H1 (cell line): ENCODE measurements at regions not wholly inside any gene's neighbourhood (a gene's known extent, or its start where the extent isn't known, plus 50 kb on each side); places are given as distances from the start of the nearest gene placed in this dataset.

Experiments used
- CTCF ChIA-PET: fragments of 300-600 bp; sonication (Branson Sonifier 250); formaldehyde crosslinking; loops from one replicate; lab custom pipeline; 2021; ENCODE audit not compliant: partially characterized antibody; lab: Charles Lee
- POLR2A ChIA-PET: fragments of 300-600 bp; sonication (Branson Sonifier 250); formaldehyde crosslinking; loops from one replicate; lab custom pipeline; 2021; ENCODE audit warnings: inconsistent platforms; ENCODE audit not compliant: partially characterized antibody; lab: Charles Lee
- DNase-seq, 2 experiments: peaks; one replicate each; pipeline versions ENCODE4 v3.0.0 to v3.0.0-alpha.2; 2010 to 2022; ENCODE audit warnings: low spot score in 2 of 2, low read depth in 1 of 2, mixed read lengths in 1 of 2
- FAIRE-seq: peaks from 2 replicates; lab custom pipeline; 2011; peaks lifted over from hg19 to GRCh38; lab: Jason Lieb, UNC
- H2AFZ ChIP-seq: 2 replicates; pipeline ENCODE4 v1.8.1; 2012; ENCODE audit warnings: low read length, inconsistent platforms
- H2AK5ac ChIP-seq: 2 replicates; pipeline ENCODE4 v1.6.1; 2013; ENCODE audit warnings: low read depth, low read length
- H2BK120ac ChIP-seq: replicated peaks from 2 replicates; pipeline ENCODE3; 2013; ENCODE audit warnings: low read depth, low read length, inconsistent platforms
- H2BK12ac ChIP-seq: 2 replicates; pipeline ENCODE4 v1.6.1; 2013; ENCODE audit warnings: low read depth, low read length
- H2BK15ac ChIP-seq: 2 replicates; pipeline ENCODE4 v1.6.1; 2013; ENCODE audit warnings: low read length
- H2BK20ac ChIP-seq: 2 replicates; pipeline ENCODE4 v1.6.1; 2013; ENCODE audit warnings: low read length
- H2BK5ac ChIP-seq: 2 replicates; pipeline ENCODE4 v1.6.1; 2013; ENCODE audit warnings: low read depth, low read length
- H3K14ac ChIP-seq: 2 replicates; pipeline ENCODE4 v1.6.1; 2013; ENCODE audit warnings: inconsistent platforms; ENCODE audit not compliant: insufficient read length
- H3K18ac ChIP-seq: 2 replicates; pipeline ENCODE4 v1.6.1; 2013; ENCODE audit warnings: low read length; ENCODE audit errors: extremely low read depth
- H3K23ac ChIP-seq: 2 replicates; pipeline ENCODE4 v1.6.1; 2013; ENCODE audit warnings: inconsistent platforms; ENCODE audit not compliant: insufficient read length
- H3K23me2 ChIP-seq: 2 replicates; pipeline ENCODE4 v1.6.1; 2013; ENCODE audit warnings: low read depth, low read length
- H3K27ac ChIP-seq: 2 replicates; pipeline ENCODE4 v1.6.1; 2011; ENCODE audit warnings: low read depth, low read length, inconsistent platforms
- H3K27me3 ChIP-seq, 4 experiments: replicated peaks in 1 of 4; 1 replicate in 1 of 4; 2 replicates in 3 of 4; pipeline versions ENCODE4 v1.6.1 to v1.8.1; 2011 to 2013; ENCODE audit warnings: low read length in 3 of 4, mild to moderate bottlenecking in 3 of 4, inconsistent platforms in 2 of 4, mixed read lengths in 2 of 4, moderate library complexity in 1 of 4; ENCODE audit not compliant: control insufficient read depth in 3 of 4, insufficient read depth in 3 of 4; ENCODE audit errors: extremely low read depth in 1 of 4
- H3K36me3 ChIP-seq, 4 experiments: 2 replicates each; pipeline versions ENCODE4 v1.6.1 to v1.8.1; 2011 to 2013; ENCODE audit warnings: mild to moderate bottlenecking in 4 of 4, low read length in 3 of 4, moderate library complexity in 2 of 4, control low read depth in 1 of 4, inconsistent platforms in 1 of 4; ENCODE audit not compliant: insufficient read depth in 4 of 4, control insufficient read depth in 2 of 4
- H3K4ac ChIP-seq: replicated peaks from 2 replicates; pipeline ENCODE3; 2013; ENCODE audit warnings: low read length, low read depth, mixed read lengths, inconsistent platforms; ENCODE audit not compliant: insufficient read length
- H3K4me1 ChIP-seq, 4 experiments: replicated peaks in 1 of 4; 1 replicate in 1 of 4; 2 replicates in 3 of 4; pipeline versions ENCODE4 v1.6.1 to v1.8.1; 2011 to 2013; ENCODE audit warnings: low read length in 3 of 4, inconsistent platforms in 2 of 4, mixed read lengths in 1 of 4; ENCODE audit not compliant: insufficient read depth in 4 of 4, control insufficient read depth in 3 of 4
- H3K4me2 ChIP-seq, 2 experiments: 2 replicates each; pipeline versions ENCODE4 v1.6.1 to v1.8.1; 2011 to 2013; ENCODE audit warnings: low read depth in 2 of 2, low read length in 2 of 2, control low read depth in 1 of 2, inconsistent platforms in 1 of 2, mild to moderate bottlenecking in 1 of 2; ENCODE audit not compliant: insufficient read depth in 1 of 2
- H3K4me3 ChIP-seq, 4 experiments: fragments of 200-600, 300-600 bp in 1 of 4; sonication (generic), shearing (Covaris generic), sonication (Bioruptor Twin) in 1 of 4; 2 replicates each; pipeline versions ENCODE4 v1.5.1 to v1.8.1; 2011 to 2016; ENCODE audit warnings: low read length in 4 of 4, low read depth in 3 of 4, control low read depth in 2 of 4, inconsistent platforms in 2 of 4, mild to moderate bottlenecking in 2 of 4, mixed read lengths in 1 of 4, moderate library complexity in 1 of 4; ENCODE audit not compliant: insufficient read depth in 2 of 4; ENCODE audit errors: extremely low read depth in 1 of 4
- H3K56ac ChIP-seq: replicated peaks from 2 replicates; pipeline ENCODE3; 2013; ENCODE audit warnings: low read depth, mild to moderate bottlenecking, mixed read lengths, low read length, inconsistent platforms; ENCODE audit not compliant: insufficient read length
- H3K79me1 ChIP-seq: 2 replicates; pipeline ENCODE4 v1.6.1; 2013; ENCODE audit warnings: low read depth, low read length, control low read depth
- H3K79me2 ChIP-seq, 2 experiments: 2 replicates each; pipeline versions ENCODE4 v1.6.1 to v1.8.1; 2012 to 2013; ENCODE audit warnings: low read length in 2 of 2, mild to moderate bottlenecking in 2 of 2, inconsistent platforms in 1 of 2; ENCODE audit not compliant: insufficient read depth in 2 of 2, control insufficient read depth in 1 of 2
- H3K9ac ChIP-seq, 4 experiments: replicated peaks in 1 of 4; 1 replicate in 1 of 4; 2 replicates in 3 of 4; pipeline versions ENCODE4 v1.6.1 to v1.8.1; 2011 to 2013; ENCODE audit warnings: low read depth in 3 of 4, low read length in 3 of 4, control low read depth in 2 of 4, mild to moderate bottlenecking in 2 of 4, moderate library complexity in 2 of 4, inconsistent platforms in 1 of 4; ENCODE audit errors: extremely low read depth in 1 of 4
- H3K9me3 ChIP-seq, 2 experiments: 2 replicates each; pipeline versions ENCODE4 v1.6.1 to v1.8.1; 2012 to 2013; ENCODE audit warnings: mild to moderate bottlenecking in 2 of 2, moderate library complexity in 2 of 2, control low read depth in 1 of 2, inconsistent platforms in 1 of 2, low read depth in 1 of 2, low read length in 1 of 2, mixed read lengths in 1 of 2; ENCODE audit not compliant: insufficient read depth in 2 of 2
- H4K20me1 ChIP-seq, 2 experiments: replicated peaks in 1 of 2; 2 replicates each; pipeline versions ENCODE3 to v1.8.1; 2011 to 2013; ENCODE audit warnings: inconsistent platforms in 2 of 2, low read length in 2 of 2, mild to moderate bottlenecking in 1 of 2; ENCODE audit not compliant: insufficient read depth in 2 of 2, control insufficient read depth in 1 of 2
- H4K5ac ChIP-seq: 2 replicates; pipeline ENCODE4 v1.6.1; 2013; ENCODE audit warnings: low read length, low read depth, mixed read lengths, inconsistent platforms; ENCODE audit not compliant: insufficient read length
- H4K8ac ChIP-seq: 2 replicates; pipeline ENCODE4 v1.8.0; 2013; ENCODE audit warnings: mild to moderate bottlenecking, moderate library complexity, low read length, inconsistent platforms; ENCODE audit not compliant: insufficient read depth; ENCODE audit errors: extremely low read depth
- H4K91ac ChIP-seq: replicated peaks from 2 replicates; pipeline ENCODE3; 2013; ENCODE audit warnings: low read length, mixed read lengths, inconsistent platforms; ENCODE audit not compliant: insufficient read length
- CHD1 ChIP-seq: IDR thresholded peaks from 2 replicates; pipeline ENCODE4 v1.6.1; 2012; ENCODE audit warnings: low read depth, low read length, improper control_type of control experiment
- KDM1A ChIP-seq: fragments of 200-600, 300-600 bp; sonication (generic); IDR thresholded peaks from 2 replicates; pipeline ENCODE4 v1.7.1; 2016; ENCODE audit warnings: mild to moderate bottlenecking, low read length, borderline replicate concordance
- NRF1 ChIP-seq: IDR thresholded peaks from 2 replicates; pipeline ENCODE4 v1.6.1; 2011; ENCODE audit warnings: mild to moderate bottlenecking, low read depth, low read length, improper control_type of control experiment
- SRF ChIP-seq: IDR thresholded peaks from 2 replicates; pipeline ENCODE4 v1.6.1; 2011; ENCODE audit warnings: mild to moderate bottlenecking, low read depth, low read length, moderate library complexity
- WGBS, 2 experiments: shearing (Covaris generic) in 1 of 2; methylation state at CpG; one replicate each; pipeline versions ENCODE4 v1.1.6 to v1.1.7; 2013 to 2015; ENCODE audit warnings: low lambda C conversion rate in 2 of 2, mixed read lengths in 2 of 2, inconsistent platforms in 1 of 2, low coverage in 1 of 2, missing lambda C conversion rate in 1 of 2; ENCODE audit not compliant: insufficient replicate concordance in 2 of 2, insufficient coverage in 1 of 2, insufficient read length in 1 of 2; ENCODE audit errors: extremely low coverage in 1 of 2, missing lambda C conversion rate in 1 of 2; 5-methylcytosine and 5-hydroxymethylcytosine counted together

DNA sequence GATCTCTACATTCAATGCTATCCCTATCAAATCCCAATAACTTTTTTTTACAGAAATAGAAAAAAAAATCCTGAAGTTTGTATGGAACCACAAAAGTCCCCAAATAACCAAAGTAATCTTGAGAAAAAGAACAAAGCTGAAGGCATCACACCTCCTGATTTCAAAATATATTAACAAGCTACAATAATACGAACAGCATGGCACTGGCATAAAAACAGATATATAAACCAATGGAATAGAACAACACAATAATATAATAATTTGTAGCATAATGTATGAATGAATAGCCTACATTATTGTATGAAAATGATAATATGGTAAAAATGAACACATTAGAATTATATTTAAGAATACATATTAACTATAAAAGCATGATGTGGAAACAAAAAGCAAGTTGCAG lies 76.7 kb upstream of the TMC3 start:
- Histone ChIP-seq H3K9ac (no peak overlapping the region), H3K27me3 (peaks cover 0 to 1% (median 0%) of the 10 kb centered on the region in 4 experiments; a peak in 1 of 7 replicates), H3K79me1 (no peaks in the 10 kb centered on the region), H2BK12ac (no peak overlapping the region), H4K5ac (no peak overlapping the region), H3K79me2 (no peaks in the 10 kb centered on the region), H3K18ac (no peak overlapping the region), H3K4me1 (no peaks in the 10 kb centered on the region), H3K9me3 (peaks cover 0 to 11% of the 10 kb centered on the region in 2 experiments; a peak in 3 of 4 replicates), H3K23me2 (no peaks in the 10 kb centered on the region), H3K4ac (no peak overlapping the region), H3K4me3 (no peak overlapping the region), H2AFZ (no peak overlapping the region), H2BK15ac (no peak overlapping the region), H4K91ac (no peak overlapping the region), H4K20me1 (no peaks in the 10 kb centered on the region), H2AK5ac (no peak overlapping the region), H2BK20ac (no peak overlapping the region), H3K56ac (no peak overlapping the region), H3K4me2 (no peak overlapping the region), H3K14ac (no peak overlapping the region), H3K27ac (no peak overlapping the region), H2BK120ac (no peak overlapping the region), H4K8ac (no peak overlapping the region), H2BK5ac (no peak overlapping the region), H3K36me3 (no peaks in the 10 kb centered on the region), H3K23ac (no peak overlapping the region)
- WGBS, 2 experiments, result 92% methylated on average over 1 of the region's 1 CpG; no CpG with 5 or more reads in 1 of the 2 experiments
- FAIRE-seq (no peak), DNase-seq (no peak)
- TF ChIP-seq KDM1A, result 0 out of 2 replicates have a peak, but pooled peaks have one; percentile 39
- no peak for TF ChIP-seq CHD1
- no peak for TF ChIP-seq NRF1
- TF ChIP-seq SRF, result no peak
- POLR2A ChIA-PET, result no interaction called here
- CTCF ChIA-PET, result no interaction called here
